ENCODE measurements at regions not wholly inside any gene's neighbourhood (a gene's known extent, or its start where the extent isn't known, plus 50 kb on each side); places are given as distances from the start of the nearest gene placed in this dataset.

GRCh38 chr11:70878366-70878765 is 374.0 kb downstream of the SHANK2 start:
- TF ChIP-seq POLR2A (IDR thresholded peaks at IDR 0.05; ENCODE audit: low read length) = no peak
- no peak for TF ChIP-seq GATA1 (IDR thresholded peaks at IDR 0.05; ENCODE audit: low read depth, low read length)

Data from erythroblast (primary cell).